GM12878 (cell line): ENCODE measurements at regions not wholly inside any gene's neighbourhood (a gene's known extent, or its start where the extent isn't known, plus 50 kb on each side); places are given as distances from the start of the nearest gene placed in this dataset.

Experiments
- ATAC-seq: fragments of 200-7000 bp; cut with Tn5 transposase; 3 replicates; pipeline ENCODE4 v1.9.1; 2020; ENCODE audit warnings: mild to moderate bottlenecking, moderate library complexity
- BruUV-seq: library from RNA; stranded (reverse); fragments of 400-500 nt; replicated peaks from 2 replicates; lab custom pipeline; 2021; lab: Mats Ljungman, UMichigan
- CTCF ChIA-PET: fragments of 300-600 bp; sonication (Branson Sonifier 250); formaldehyde crosslinking; extraction: SDS; loops from one replicate; lab custom pipeline; 2021; ENCODE audit warnings: inconsistent platforms; lab: Yijun Ruan, JAX
- POLR2A ChIA-PET: fragments of 350-600 bp; formaldehyde crosslinking; extraction: SDS; loops from one replicate; lab custom pipeline; 2021; ENCODE audit warnings: inconsistent platforms; lab: Charles Lee
- RAD21 ChIA-PET: fragments of 300-600 bp; sonication (Branson Sonifier 250); formaldehyde crosslinking; loops from one replicate; lab custom pipeline; 2023; ENCODE audit warnings: antibody characterized with exemption; ENCODE audit not compliant: unreplicated experiment; lab: Charles Lee
- SMC1A ChIA-PET: fragments of 300-600 bp; sonication (Branson Sonifier 250); formaldehyde crosslinking; loops from one replicate; lab custom pipeline; 2023; ENCODE audit not compliant: unreplicated experiment, uncharacterized antibody; lab: Charles Lee
- DNase-seq: peaks from one replicate; pipeline ENCODE4 v3.0.0-alpha.2; 2011; ENCODE audit warnings: low read depth, low spot score
- FAIRE-seq: peaks from 3 replicates; lab custom pipeline; 2011; peaks lifted over from hg19 to GRCh38; lab: Jason Lieb, UNC
- H2AFZ ChIP-seq: 2 replicates; pipeline ENCODE4 v1.6.0; 2011; ENCODE audit warnings: low read depth, low read length, control low read depth; ENCODE audit not compliant: control insufficient read depth
- H3K27ac ChIP-seq: 2 replicates; pipeline ENCODE4 v1.5.1; 2011; ENCODE audit warnings: control low read depth; ENCODE audit not compliant: control insufficient read depth, insufficient read depth
- H3K27me3 ChIP-seq, 2 experiments: replicated peaks in 1 of 2; 2 replicates each; pipeline versions ENCODE4 v1.6.0 to v1.6.1; 2011; ENCODE audit warnings: low read length in 1 of 2; ENCODE audit not compliant: control insufficient read depth in 2 of 2, insufficient read depth in 2 of 2
- H3K36me3 ChIP-seq, 2 experiments: 2 replicates each; pipeline ENCODE4 v1.5.1; 2011; ENCODE audit warnings: low read length in 1 of 2; ENCODE audit not compliant: control insufficient read depth in 2 of 2, insufficient read depth in 2 of 2
- H3K4me1 ChIP-seq: 2 replicates; pipeline ENCODE4 v1.6.1; 2011; ENCODE audit warnings: mild to moderate bottlenecking, low read length, moderate library complexity, mixed read lengths; ENCODE audit not compliant: control insufficient read depth, insufficient read depth
- H3K4me2 ChIP-seq: 2 replicates; pipeline ENCODE4 v1.6.0; 2011; ENCODE audit warnings: control low read depth; ENCODE audit not compliant: control insufficient read depth, insufficient read depth
- H3K4me3 ChIP-seq: fragments of 200-600 bp; sonication (generic); 2 replicates; pipeline ENCODE4 v1.5.1; 2016
- H3K79me2 ChIP-seq: 2 replicates; pipeline ENCODE4 v1.6.0; 2011; ENCODE audit warnings: low read length; ENCODE audit not compliant: control insufficient read depth, insufficient read depth
- H3K9ac ChIP-seq: 2 replicates; pipeline ENCODE4 v1.8.0; 2011; ENCODE audit warnings: low read length, control low read depth, mixed read lengths; ENCODE audit not compliant: control insufficient read depth, insufficient read depth
- H3K9me3 ChIP-seq: replicated peaks from 3 replicates; pipeline ENCODE4 v1.5.1; 2011; ENCODE audit warnings: mild to moderate bottlenecking, low read length; ENCODE audit not compliant: control insufficient read depth, insufficient read depth
- H4K20me1 ChIP-seq: 2 replicates; pipeline ENCODE4 v1.6.0; 2011; ENCODE audit not compliant: control insufficient read depth, insufficient read depth
- E2F8 ChIP-seq: fragments of 450-650 bp; IDR thresholded peaks from 2 replicates; pipeline ENCODE4 v1.6.1; 2018; ENCODE audit warnings: mild to moderate bottlenecking, low read depth, moderate library complexity; ENCODE audit not compliant: partially characterized antibody
- E4F1 ChIP-seq: fragments of 450-650 bp; IDR thresholded peaks from 2 replicates; pipeline ENCODE4 v1.6.1; 2018; ENCODE audit warnings: borderline replicate concordance, mild to moderate bottlenecking; ENCODE audit not compliant: partially characterized antibody
- GABPA ChIP-seq: IDR thresholded peaks from 2 replicates; pipeline ENCODE4 v1.6.1; 2014; ENCODE audit warnings: antibody characterized with exemption, low read depth, mild to moderate bottlenecking, inconsistent platforms
- HDAC6 ChIP-seq: fragments of 200-600 bp; sonication (generic); IDR thresholded peaks from one replicate; pipeline ENCODE4 v1.8.0; 2017; ENCODE audit warnings: antibody characterized with exemption; ENCODE audit not compliant: unreplicated experiment
- IKZF2 ChIP-seq, 2 experiments: fragments of 450-650 bp; IDR thresholded peaks; 2 replicates each; pipeline ENCODE4 v1.6.1; 2017; ENCODE audit warnings: mild to moderate bottlenecking in 2 of 2, moderate library complexity in 2 of 2
- IRF3 ChIP-seq: fragments of 450-650 bp; IDR thresholded peaks from 2 replicates; pipeline ENCODE4 v1.6.1; 2014; ENCODE audit warnings: mild to moderate bottlenecking
- JUND ChIP-seq: IDR thresholded peaks from 2 replicates; pipeline ENCODE4 v1.6.1; 2012; ENCODE audit warnings: low read depth, mild to moderate bottlenecking, low read length, improper control_type of control experiment, moderate library complexity
- MYC ChIP-seq: IDR thresholded peaks from 2 replicates; pipeline ENCODE4 v1.6.1; 2011; ENCODE audit warnings: mild to moderate bottlenecking, low read length, moderate library complexity, inconsistent platforms; ENCODE audit not compliant: insufficient read depth, insufficient replicate concordance, insufficient read length, severe bottlenecking
- NRF1 ChIP-seq: conservative IDR thresholded peaks from 2 replicates; pipeline ENCODE4 v1.6.1; 2011; ENCODE audit warnings: mild to moderate bottlenecking, low read depth, low read length, improper control_type of control experiment
- PAX8 ChIP-seq: fragments of 450-650 bp; IDR thresholded peaks from 2 replicates; pipeline ENCODE4 v1.6.1; 2017; ENCODE audit warnings: mild to moderate bottlenecking, moderate library complexity
- POU2F2 ChIP-seq: IDR thresholded peaks from 3 replicates; pipeline ENCODE4 v1.6.1; 2011; ENCODE audit warnings: low read depth, mild to moderate bottlenecking, low read length, borderline replicate concordance
- RCOR1 ChIP-seq: conservative IDR thresholded peaks from 2 replicates; pipeline ENCODE4 v1.6.1; 2012; ENCODE audit warnings: low read depth, low read length, improper control_type of control experiment
- RELB ChIP-seq: fragments of 450-650 bp; IDR thresholded peaks from 2 replicates; pipeline ENCODE4 v1.6.1; 2017; ENCODE audit warnings: low read depth, mild to moderate bottlenecking, moderate library complexity
- SMC3 ChIP-seq: IDR thresholded peaks from 2 replicates; pipeline ENCODE4 v1.6.1; 2011; ENCODE audit warnings: low read length, improper control_type of control experiment, borderline replicate concordance
- STAT3 ChIP-seq: IDR thresholded peaks from 2 replicates; pipeline ENCODE4 v1.6.1; 2011; ENCODE audit warnings: low read depth, low read length, improper control_type of control experiment
- TCF7 ChIP-seq: IDR thresholded peaks from 2 replicates; pipeline ENCODE4 v1.6.1; 2014; ENCODE audit warnings: antibody characterized with exemption, borderline replicate concordance
- ZNF384 ChIP-seq: IDR thresholded peaks from 2 replicates; pipeline ENCODE4 v1.6.1; 2012; ENCODE audit warnings: low read depth, mild to moderate bottlenecking, low read length, improper control_type of control experiment, borderline replicate concordance
- WGBS: methylation state at CpG from one replicate; pipeline ENCODE4 v1.1.6; 2016; ENCODE audit warnings: low lambda C conversion rate; ENCODE audit not compliant: insufficient replicate concordance, insufficient coverage; ENCODE audit errors: missing lambda C conversion rate; 5-methylcytosine and 5-hydroxymethylcytosine counted together
- in situ Hi-C: fragments of 300-500 bp; cut with MboI; formaldehyde crosslinking; loops from 9 replicates; pipeline ENCODE4 v1.14.3; 2018; ENCODE audit warnings: mixed read lengths
- intact Hi-C: fragments of 100-400 bp; cut with micrococcal nuclease; formaldehyde crosslinking; loops from one replicate; pipeline ENCODE4 v1.14.2; 2022; ENCODE audit not compliant: unreplicated experiment

- no peaks in the 10 kb centered on the region for H4K20me1 ChIP-seq
- in situ Hi-C loops (no loop called here), intact Hi-C loops (loop anchor here (10.0 kb wide), 1 partner anchor 333 kb away; no protein-coding TSS in a partner anchor)
- ChIA-PET POLR2A (no interaction called here), RAD21 (interaction anchor here (0.5 to 1.1 kb wide), 2 partner anchors 325 to 398 kb away, joined by 3 read pairs; no protein-coding TSS in a partner anchor), CTCF (interaction anchor here (0.6 to 0.7 kb wide), 2 partner anchors 17 to 789 kb away, joined by 3 to 4 read pairs; no protein-coding TSS in a partner anchor), SMC1A (interaction anchor here (0.6 kb wide), 1 partner anchor 297 kb away, joined by 3 read pairs; no protein-coding TSS in a partner anchor)
- TF ChIP-seq POU2F2 (no peak), NRF1 (no peak), RELB (no peak), E2F8 (no peak), RCOR1 (no peak), JUND (no peak), MYC (no peak), E4F1 (no peak), TCF7 (no peak), ZNF384 (no peak), IRF3 (no peak), PAX8 (no peak), STAT3 (no peak), SMC3 (no peak), GABPA (no peak), HDAC6 (no peak), IKZF2 (IDR thresholded peaks at IDR 0.05) (no peak)
- H3K4me1 ChIP-seq, result no peaks in the 10 kb centered on the region
- no peaks in the 10 kb centered on the region for H3K27me3 ChIP-seq
- no peak overlapping the region for H3K4me3 ChIP-seq
- no peaks in the 10 kb centered on the region for H3K79me2 ChIP-seq
- no peaks in the 10 kb centered on the region for H3K9me3 ChIP-seq
- no peak overlapping the region for H3K27ac ChIP-seq
- FAIRE-seq (no peak), ATAC-seq (no peak), DNase-seq (no peak)
- no peak overlapping the region for H3K4me2 ChIP-seq
- BruUV-seq, result no TSS peak
- no peak overlapping the region for H3K9ac ChIP-seq
- no peak overlapping the region for H2AFZ ChIP-seq
- no peaks in the 10 kb centered on the region for H3K36me3 ChIP-seq
- 42% methylated on average over 1 of the region's 1 CpG for WGBS
These were observed 850.0 kb upstream of the FBXO33 start for GRCh38 chr14:40282196-40282595.
